Hepatocyte (in vitro differentiated cells): ENCODE measurements at regions not wholly inside any gene's neighbourhood (a gene's known extent, or its start where the extent isn't known, plus 50 kb on each side); places are given as distances from the start of the nearest gene placed in this dataset.

Experiments used
- DNase-seq: peaks from one replicate; pipeline ENCODE4 v3.0.0-alpha.2; 2016; ENCODE audit warnings: low spot score
- H2AFZ ChIP-seq: fragments of 200-600 bp; sonication (generic); 2 replicates; pipeline ENCODE4 v1.6.0; 2016; ENCODE audit warnings: antibody characterized with exemption, mild to moderate bottlenecking
- H3K27ac ChIP-seq: fragments of 200-600 bp; sonication (generic); 2 replicates; pipeline ENCODE4 v1.5.1; 2016; ENCODE audit warnings: mild to moderate bottlenecking
- H3K27me3 ChIP-seq: fragments of 200-600 bp; sonication (generic); 2 replicates; pipeline ENCODE4 v1.6.1; 2016
- H3K36me3 ChIP-seq: fragments of 200-600 bp; sonication (generic); replicated peaks from 2 replicates; pipeline ENCODE4 v1.5.1; 2016; ENCODE audit warnings: low read depth; ENCODE audit not compliant: insufficient read depth
- H3K4me1 ChIP-seq: fragments of 200-600 bp; sonication (generic); 2 replicates; pipeline ENCODE4 v1.5.1; 2016; ENCODE audit warnings: mild to moderate bottlenecking, moderate library complexity; ENCODE audit not compliant: insufficient read depth
- H3K4me2 ChIP-seq: fragments of 200-600 bp; sonication (generic); 2 replicates; pipeline ENCODE4 v1.6.0; 2016
- H3K4me3 ChIP-seq: fragments of 200-600 bp; sonication (generic); 2 replicates; pipeline ENCODE4 v1.5.1; 2016; ENCODE audit warnings: mild to moderate bottlenecking
- H3K79me2 ChIP-seq: fragments of 200-600 bp; sonication (generic); 2 replicates; pipeline ENCODE4 v1.6.0; 2017; ENCODE audit warnings: mild to moderate bottlenecking
- H3K9me2 ChIP-seq: fragments of 200-600 bp; sonication (generic); replicated peaks from 2 replicates; pipeline ENCODE4 v1.6.0; 2017; ENCODE audit warnings: mild to moderate bottlenecking; ENCODE audit not compliant: insufficient read depth
- H3K9me3 ChIP-seq: fragments of 200-600 bp; sonication (generic); 2 replicates; pipeline ENCODE4 v1.5.1; 2016; ENCODE audit warnings: low read depth, mild to moderate bottlenecking
- H4K20me1 ChIP-seq: fragments of 200-600 bp; sonication (generic); 2 replicates; pipeline ENCODE4 v1.6.0; 2016; ENCODE audit warnings: mild to moderate bottlenecking; ENCODE audit not compliant: insufficient read depth, poor library complexity, severe bottlenecking
- EZH2 ChIP-seq: fragments of 200-600 bp; sonication (generic); IDR thresholded peaks from 2 replicates; pipeline ENCODE4 v1.6.1; 2016; ENCODE audit warnings: antibody characterized with exemption, mild to moderate bottlenecking, borderline replicate concordance
- EZH2phosphoT487 ChIP-seq: fragments of 200-600 bp; sonication (generic); IDR thresholded peaks from one replicate; pipeline ENCODE4 v1.6.1; 2018; ENCODE audit warnings: antibody characterized with exemption, mild to moderate bottlenecking, low read depth, moderate library complexity; ENCODE audit not compliant: unreplicated experiment, severe bottlenecking
- WGBS: methylation state at CpG from one replicate; pipeline ENCODE4 v1.1.6; 2016; ENCODE audit warnings: low lambda C conversion rate; ENCODE audit errors: missing lambda C conversion rate; 5-methylcytosine and 5-hydroxymethylcytosine counted together
- TF ChIP-seq, protein P1 (sequence below): fragments of 200-600 bp; sonication (generic); IDR thresholded peaks from 2 replicates; pipeline ENCODE4 v1.5.1; 2016; ENCODE audit warnings: antibody characterized with exemption, mild to moderate bottlenecking; ENCODE audit not compliant: poor library complexity

DNA sequence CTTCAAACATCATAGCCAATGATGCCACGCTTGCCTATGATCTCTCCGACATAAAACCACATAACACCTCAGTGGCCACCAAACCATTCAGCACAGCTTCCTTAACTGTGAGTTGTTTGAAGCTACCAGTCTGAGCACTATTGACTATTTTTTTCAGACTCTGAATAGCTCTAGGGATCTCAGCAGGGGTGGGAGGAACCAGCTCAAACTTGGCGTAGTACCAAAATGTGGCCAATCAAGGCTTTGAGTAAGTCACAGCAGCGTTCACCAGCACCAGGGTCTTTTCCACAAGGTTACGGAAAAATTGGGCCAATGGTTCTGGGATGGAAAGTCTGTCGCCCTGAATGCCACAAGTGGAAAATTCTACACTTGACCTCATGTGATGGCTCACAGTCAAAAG is 70.6 kb downstream of the SMPDL3A start:
- DNase-seq: no peak
- Histone ChIP-seq H3K4me3 (no peak overlapping the region), H3K79me2 (no peaks in the 10 kb centered on the region), H3K9me3 (no peaks in the 10 kb centered on the region), H3K4me2 (no peak overlapping the region), H4K20me1 (no peaks in the 10 kb centered on the region), H3K4me1 (no peaks in the 10 kb centered on the region), H2AFZ (no peak overlapping the region), H3K36me3 (no peaks in the 10 kb centered on the region), H3K9me2 (no peaks in the 10 kb centered on the region), H3K27ac (no peak overlapping the region), H3K27me3 (peaks cover 8% of the 10 kb centered on the region)
- WGBS: 82% methylated on average over 6 of the region's 6 CpGs
- TF ChIP-seq, protein P1, sequence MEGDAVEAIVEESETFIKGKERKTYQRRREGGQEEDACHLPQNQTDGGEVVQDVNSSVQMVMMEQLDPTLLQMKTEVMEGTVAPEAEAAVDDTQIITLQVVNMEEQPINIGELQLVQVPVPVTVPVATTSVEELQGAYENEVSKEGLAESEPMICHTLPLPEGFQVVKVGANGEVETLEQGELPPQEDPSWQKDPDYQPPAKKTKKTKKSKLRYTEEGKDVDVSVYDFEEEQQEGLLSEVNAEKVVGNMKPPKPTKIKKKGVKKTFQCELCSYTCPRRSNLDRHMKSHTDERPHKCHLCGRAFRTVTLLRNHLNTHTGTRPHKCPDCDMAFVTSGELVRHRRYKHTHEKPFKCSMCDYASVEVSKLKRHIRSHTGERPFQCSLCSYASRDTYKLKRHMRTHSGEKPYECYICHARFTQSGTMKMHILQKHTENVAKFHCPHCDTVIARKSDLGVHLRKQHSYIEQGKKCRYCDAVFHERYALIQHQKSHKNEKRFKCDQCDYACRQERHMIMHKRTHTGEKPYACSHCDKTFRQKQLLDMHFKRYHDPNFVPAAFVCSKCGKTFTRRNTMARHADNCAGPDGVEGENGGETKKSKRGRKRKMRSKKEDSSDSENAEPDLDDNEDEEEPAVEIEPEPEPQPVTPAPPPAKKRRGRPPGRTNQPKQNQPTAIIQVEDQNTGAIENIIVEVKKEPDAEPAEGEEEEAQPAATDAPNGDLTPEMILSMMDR: no peak

DNA sequence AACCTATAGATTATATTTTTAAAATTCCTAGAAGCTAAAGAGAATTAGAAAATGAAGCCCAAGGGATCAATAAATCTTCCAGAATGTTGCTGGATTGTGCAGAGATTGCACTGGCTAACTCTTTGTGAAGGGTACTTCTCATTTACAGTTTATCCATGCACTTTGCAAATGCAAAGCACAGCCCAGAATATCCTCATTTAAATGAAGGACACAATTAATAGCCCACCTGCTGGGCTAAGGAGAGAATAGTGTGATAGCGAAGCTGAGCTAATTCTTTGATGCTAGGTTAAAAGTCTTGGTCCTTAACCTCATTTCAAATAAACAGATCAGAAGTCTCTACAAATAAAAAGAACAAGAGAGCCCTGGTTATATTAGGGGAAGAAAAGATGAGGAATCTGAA is 72.5 kb downstream of the SMPDL3A start:
- Histone ChIP-seq H3K4me2 (no peak overlapping the region), H3K9me3 (no peaks in the 10 kb centered on the region), H3K9me2 (no peaks in the 10 kb centered on the region), H3K36me3 (no peaks in the 10 kb centered on the region), H2AFZ (no peak overlapping the region), H3K79me2 (no peaks in the 10 kb centered on the region), H3K4me1 (no peaks in the 10 kb centered on the region), H4K20me1 (no peaks in the 10 kb centered on the region), H3K27me3 (peaks cover 8% of the 10 kb centered on the region), H3K4me3 (no peak overlapping the region), H3K27ac (no peak overlapping the region)
- no peak for DNase-seq
- 39% methylated on average over 1 of the region's 1 CpG for WGBS
- TF ChIP-seq, protein P1: no peak
- no peak for TF ChIP-seq EZH2phosphoT487
- TF ChIP-seq EZH2: no peak

DNA sequence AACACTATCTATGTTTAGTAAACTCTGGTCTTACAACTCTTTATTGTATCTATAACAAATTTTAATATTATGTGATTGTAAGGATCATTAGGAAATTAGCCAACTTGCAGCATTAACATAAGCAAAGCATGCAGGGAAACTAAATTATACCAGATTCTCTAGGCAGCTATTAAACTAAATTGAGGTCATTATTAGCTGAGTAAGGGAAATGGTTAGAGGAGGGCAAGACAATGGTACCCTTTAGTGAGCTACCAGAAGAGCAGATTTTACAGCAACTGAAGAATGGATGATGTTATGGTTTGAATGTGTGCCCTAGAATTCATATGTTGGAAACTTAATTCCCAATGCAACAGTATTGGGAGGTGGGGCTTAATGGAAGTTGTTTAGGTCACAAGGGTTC is 79.1 kb downstream of the SMPDL3A start:
- Histone ChIP-seq H3K9me2 (no peaks in the 10 kb centered on the region), H3K9me3 (no peaks in the 10 kb centered on the region), H3K4me1 (no peaks in the 10 kb centered on the region), H4K20me1 (no peaks in the 10 kb centered on the region), H3K4me2 (no peak overlapping the region), H3K4me3 (no peak overlapping the region), H3K27me3 (no peaks in the 10 kb centered on the region), H2AFZ (no peak overlapping the region), H3K27ac (no peak overlapping the region), H3K79me2 (no peaks in the 10 kb centered on the region), H3K36me3 (no peaks in the 10 kb centered on the region)
- no peak for DNase-seq
- no peak for TF ChIP-seq EZH2
- TF ChIP-seq, protein P1: no peak
- no peak for TF ChIP-seq EZH2phosphoT487

DNA sequence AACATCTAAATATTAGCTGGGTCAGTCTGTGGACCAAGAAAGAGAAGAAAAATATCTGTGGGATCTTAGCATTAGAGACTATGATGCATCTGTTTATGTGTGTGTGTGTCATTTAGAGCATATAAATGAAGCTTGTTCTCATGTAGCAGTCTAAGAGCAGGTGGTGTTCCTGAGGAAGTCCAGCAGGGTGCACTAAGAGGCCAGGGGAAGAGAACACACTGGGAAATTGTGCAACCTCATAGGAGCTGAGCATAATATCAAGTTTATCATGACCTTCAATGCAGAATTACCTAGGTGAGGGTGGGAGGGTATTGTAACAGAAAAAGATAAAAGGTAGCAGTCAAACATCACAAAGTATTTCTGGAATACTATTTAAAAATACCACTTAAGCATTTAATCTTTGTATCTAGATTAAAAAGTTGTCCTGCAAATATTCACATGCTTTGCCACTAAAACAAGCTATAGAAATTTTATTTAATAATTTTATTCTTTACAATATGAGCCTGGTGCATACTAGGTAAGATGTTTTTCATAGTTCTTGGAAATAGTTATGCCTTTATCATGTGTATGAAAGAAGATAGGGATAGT is 80.5 kb downstream of the SMPDL3A start:
- TF ChIP-seq, protein P1: peak; percentile 71
- TF ChIP-seq EZH2: no peak
- Histone ChIP-seq H3K36me3 (no peaks in the 10 kb centered on the region), H4K20me1 (no peaks in the 10 kb centered on the region), H3K27me3 (no peaks in the 10 kb centered on the region), H3K9me2 (no peaks in the 10 kb centered on the region), H3K27ac (no peak overlapping the region), H3K4me2 (no peak overlapping the region), H2AFZ (no peak overlapping the region), H3K9me3 (no peaks in the 10 kb centered on the region), H3K4me3 (no peak overlapping the region), H3K79me2 (no peaks in the 10 kb centered on the region), H3K4me1 (no peaks in the 10 kb centered on the region)
- DNase-seq: peak; percentile 77
